ENCODE measurements at regions not wholly inside any gene's neighbourhood (a gene's known extent, or its start where the extent isn't known, plus 50 kb on each side); places are given as distances from the start of the nearest gene placed in this dataset.

GRCh38 chr13:83340170-83340569 lies 542.1 kb downstream of the SLITRK1 start:
- H3K4me1 Mint-ChIP-seq = no peaks in the 10 kb centered on the region
- H3K27me3 Mint-ChIP-seq = no peaks in the 10 kb centered on the region
- no peak overlapping the region for H3K27ac Mint-ChIP-seq
- peaks cover 9% of the 10 kb centered on the region for H3K9me3 Mint-ChIP-seq
- H3K36me3 Mint-ChIP-seq (ENCODE audit: low read depth) = no peaks in the 10 kb centered on the region
- no peak overlapping the region for H3K4me3 Mint-ChIP-seq
- no peak for ATAC-seq (replicated peaks)

GRCh38 chr13:83333614-83334388 lies 548.5 kb downstream of the SLITRK1 start:
- Mint-ChIP-seq H3K36me3 (ENCODE audit: low read depth) (no peaks in the 10 kb centered on the region), H3K4me3 (no peak overlapping the region), H3K27me3 (no peaks in the 10 kb centered on the region), H3K4me1 (no peaks in the 10 kb centered on the region), H3K9me3 (no peaks in the 10 kb centered on the region), H3K27ac (no peak overlapping the region)
- ATAC-seq (replicated peaks) = no peak

DNA sequence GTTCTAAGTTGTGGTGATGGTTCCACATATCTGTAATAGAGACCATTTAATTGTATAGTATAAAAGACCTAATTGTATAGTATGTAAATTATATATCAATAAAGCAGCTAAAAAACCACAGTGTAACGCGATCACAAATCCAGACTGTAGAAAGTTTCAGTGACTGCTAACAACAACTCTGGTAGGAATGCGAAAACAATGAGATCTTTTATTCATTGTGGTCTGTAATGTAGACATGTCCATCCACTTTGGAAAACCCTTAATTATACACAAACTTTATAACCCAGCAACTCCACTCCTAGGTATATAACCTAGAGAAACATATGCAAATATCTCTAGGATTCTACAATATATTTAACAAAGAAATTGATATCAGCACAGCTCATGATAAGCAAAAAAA lies 549.5 kb downstream of the SLITRK1 start:
- H3K4me1 Mint-ChIP-seq = no peaks in the 10 kb centered on the region
- no peak overlapping the region for H3K27ac Mint-ChIP-seq
- H3K27me3 Mint-ChIP-seq = no peaks in the 10 kb centered on the region
- peaks cover 8% of the 10 kb centered on the region for H3K9me3 Mint-ChIP-seq
- no peak overlapping the region for H3K4me3 Mint-ChIP-seq
- ATAC-seq (replicated peaks) = no peak
- no peaks in the 10 kb centered on the region for H3K36me3 Mint-ChIP-seq (ENCODE audit: low read depth)

GRCh38 chr13:83327091-83327490 lies 555.2 kb downstream of the SLITRK1 start:
- no peaks in the 10 kb centered on the region for H3K27me3 Mint-ChIP-seq
- no peak overlapping the region for H3K4me3 Mint-ChIP-seq
- H3K4me1 Mint-ChIP-seq = no peaks in the 10 kb centered on the region
- H3K36me3 Mint-ChIP-seq (ENCODE audit: low read depth) = no peaks in the 10 kb centered on the region
- ATAC-seq (replicated peaks) = no peak
- H3K27ac Mint-ChIP-seq = no peak overlapping the region
- H3K9me3 Mint-ChIP-seq = peaks cover 17% of the 10 kb centered on the region

DNA sequence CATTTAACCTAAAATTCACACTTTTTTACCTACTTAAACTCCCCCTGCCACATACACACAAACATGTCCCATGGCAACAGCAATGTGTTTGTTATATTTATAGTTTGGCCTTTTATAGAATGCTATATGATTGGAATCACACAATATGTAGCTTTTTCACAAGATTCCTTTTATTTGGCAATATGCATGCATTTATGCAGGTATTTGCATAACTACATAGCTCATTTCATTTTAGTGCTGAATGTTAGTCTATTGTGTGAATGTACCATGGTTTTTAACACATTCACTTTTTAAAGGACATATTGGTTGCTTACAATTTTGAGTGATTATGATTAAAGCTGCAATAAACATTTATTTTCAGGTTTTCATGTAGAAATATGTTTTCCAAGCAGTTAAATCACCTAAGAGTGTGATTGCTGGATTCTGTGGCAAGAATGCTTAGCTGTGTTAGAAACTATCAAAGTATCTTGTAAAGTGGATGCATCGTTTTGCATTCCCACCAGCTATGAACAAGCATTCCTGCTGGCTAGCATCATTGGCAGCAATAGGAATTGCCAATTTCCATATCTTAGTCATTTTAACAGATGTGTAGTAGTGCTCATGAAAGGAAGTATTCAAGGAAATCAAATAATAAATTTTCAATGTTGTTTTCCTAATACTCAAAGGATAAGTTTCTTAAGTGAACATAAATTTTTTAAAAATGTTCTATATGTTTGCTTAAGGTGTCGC lies 557.0 kb downstream of the SLITRK1 start:
- Mint-ChIP-seq H3K9me3 (peaks cover 21% of the 10 kb centered on the region), H3K27me3 (no peaks in the 10 kb centered on the region), H3K4me1 (no peaks in the 10 kb centered on the region), H3K27ac (no peak overlapping the region), H3K4me3 (no peak overlapping the region), H3K36me3 (ENCODE audit: low read depth) (no peaks in the 10 kb centered on the region)
- ATAC-seq (replicated peaks) = no peak

DNA sequence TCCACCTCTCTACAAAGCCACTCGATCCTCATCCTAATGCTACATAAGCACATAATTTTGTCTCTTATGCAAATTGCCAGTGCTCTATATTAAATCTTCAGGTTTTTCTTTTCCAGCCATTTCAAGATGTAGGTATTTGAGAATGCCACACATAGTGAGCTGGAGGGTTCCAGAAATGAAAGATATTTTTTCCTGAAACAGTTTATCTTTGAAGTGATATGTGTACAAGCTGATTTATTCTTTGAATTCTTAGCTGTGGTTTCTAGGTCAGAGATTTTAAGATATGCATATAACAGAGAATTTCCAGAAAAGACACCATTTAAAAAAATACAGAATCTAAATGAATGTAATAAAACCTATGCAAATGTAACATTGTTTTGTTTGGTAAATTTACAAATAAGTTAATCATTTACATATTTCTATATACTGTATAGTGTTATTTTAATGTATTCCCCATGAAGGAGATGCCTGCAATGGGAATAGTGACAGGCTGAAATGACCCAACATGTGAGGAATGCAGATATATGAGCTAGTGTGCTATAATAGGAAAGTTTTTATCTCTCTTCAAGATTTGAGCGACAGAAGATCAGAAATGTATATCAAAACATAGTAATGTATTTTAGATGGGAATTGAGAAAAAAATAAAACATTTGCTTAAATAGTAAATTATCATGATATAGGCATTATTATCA lies 570.2 kb downstream of the SLITRK1 start:
- Mint-ChIP-seq H3K27me3 (no peaks in the 10 kb centered on the region), H3K27ac (no peak overlapping the region), H3K4me1 (no peaks in the 10 kb centered on the region), H3K36me3 (ENCODE audit: low read depth) (no peaks in the 10 kb centered on the region), H3K9me3 (no peaks in the 10 kb centered on the region), H3K4me3 (no peak overlapping the region)
- no peak for ATAC-seq (replicated peaks)

GRCh38 chr13:83298617-83299016 lies 583.7 kb downstream of the SLITRK1 start:
- H3K27ac Mint-ChIP-seq = no peak overlapping the region
- H3K4me1 Mint-ChIP-seq = no peaks in the 10 kb centered on the region
- no peak for ATAC-seq (replicated peaks)
- no peaks in the 10 kb centered on the region for H3K36me3 Mint-ChIP-seq (ENCODE audit: low read depth)
- no peaks in the 10 kb centered on the region for H3K27me3 Mint-ChIP-seq
- H3K9me3 Mint-ChIP-seq = peaks cover 4% of the 10 kb centered on the region
- H3K4me3 Mint-ChIP-seq = no peak overlapping the region

- H3K4me1 Mint-ChIP-seq = no peaks in the 10 kb centered on the region
- no peaks in the 10 kb centered on the region for H3K27me3 Mint-ChIP-seq
- H3K4me3 Mint-ChIP-seq = no peak overlapping the region
- H3K36me3 Mint-ChIP-seq (ENCODE audit: low read depth) = no peaks in the 10 kb centered on the region
- H3K9me3 Mint-ChIP-seq = peaks cover 8% of the 10 kb centered on the region
- no peak for ATAC-seq (replicated peaks)
- no peak overlapping the region for H3K27ac Mint-ChIP-seq
Observed at GRCh38 chr13:83297586-83298290, 584.5 kb downstream of the SLITRK1 start.

DNA sequence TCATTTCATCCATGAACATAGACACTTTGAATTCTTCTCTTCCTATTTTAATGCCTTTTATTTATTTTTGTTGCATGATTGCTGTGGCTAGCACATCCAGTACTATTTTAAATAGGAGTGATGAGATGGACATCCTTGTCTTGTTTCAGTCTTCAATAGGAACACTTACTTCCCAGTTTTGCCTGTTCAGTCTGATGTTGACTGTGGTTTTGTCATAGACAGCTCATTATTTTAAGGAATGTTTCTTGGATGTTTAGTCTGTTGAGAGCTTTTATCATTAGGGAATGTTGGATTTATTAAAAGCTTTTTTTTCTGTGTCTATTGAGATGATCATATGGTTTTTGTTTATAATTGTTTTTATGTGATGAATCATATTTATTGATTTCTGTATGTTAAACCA lies 586.6 kb downstream of the SLITRK1 start:
- no peaks in the 10 kb centered on the region for H3K27me3 Mint-ChIP-seq
- no peaks in the 10 kb centered on the region for H3K36me3 Mint-ChIP-seq (ENCODE audit: low read depth)
- no peak for ATAC-seq (replicated peaks)

DNA sequence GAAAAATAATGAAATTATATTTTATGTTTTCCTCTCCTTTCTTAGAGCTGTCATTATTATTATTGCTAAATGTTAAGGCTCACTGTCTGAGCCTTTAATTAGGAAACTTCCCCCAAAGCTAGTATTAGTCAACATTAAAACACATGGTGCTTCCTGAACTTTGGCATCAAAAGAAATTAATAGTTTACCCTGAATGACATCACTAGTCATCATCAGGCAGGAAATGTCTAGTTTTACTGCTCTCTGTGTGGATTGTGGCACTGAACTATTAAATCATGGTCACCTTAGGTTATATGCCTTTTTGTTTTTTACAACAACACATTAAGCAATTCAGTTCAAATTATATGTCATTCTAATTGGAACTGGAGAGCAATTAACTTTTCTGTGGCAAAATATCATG lies 595.5 kb downstream of the SLITRK1 start:
- Mint-ChIP-seq H3K27ac (no peak overlapping the region), H3K4me3 (no peak overlapping the region), H3K9me3 (no peaks in the 10 kb centered on the region), H3K27me3 (no peaks in the 10 kb centered on the region), H3K4me1 (no peaks in the 10 kb centered on the region), H3K36me3 (ENCODE audit: low read depth) (no peaks in the 10 kb centered on the region)
- ATAC-seq (replicated peaks) = no peak

More for the DNA sequence above, 586.6 kb downstream of the SLITRK1 start:
- Mint-ChIP-seq H3K4me3 (no peak overlapping the region), H3K4me1 (no peaks in the 10 kb centered on the region), H3K9me3 (peaks cover 8% of the 10 kb centered on the region), H3K27ac (no peak overlapping the region)

GRCh38 chr13:83281654-83282053 lies 600.6 kb downstream of the SLITRK1 start:
- no peaks in the 10 kb centered on the region for H3K36me3 Mint-ChIP-seq (ENCODE audit: low read depth)
- H3K4me1 Mint-ChIP-seq = no peaks in the 10 kb centered on the region
- peaks cover 6% of the 10 kb centered on the region for H3K9me3 Mint-ChIP-seq
- no peak for ATAC-seq (replicated peaks)
- no peaks in the 10 kb centered on the region for H3K27me3 Mint-ChIP-seq
- H3K4me3 Mint-ChIP-seq = no peak overlapping the region
- no peak overlapping the region for H3K27ac Mint-ChIP-seq

GRCh38 chr13:83274679-83275078 lies 607.6 kb downstream of the SLITRK1 start:
- Mint-ChIP-seq H3K9me3 (peaks cover 5% of the 10 kb centered on the region), H3K27me3 (no peaks in the 10 kb centered on the region), H3K4me1 (no peaks in the 10 kb centered on the region)

GRCh38 chr13:83272652-83273240 lies 609.5 kb downstream of the SLITRK1 start:
- H3K36me3 Mint-ChIP-seq (ENCODE audit: low read depth) = no peaks in the 10 kb centered on the region
- no peak overlapping the region for H3K4me3 Mint-ChIP-seq
- no peaks in the 10 kb centered on the region for H3K27me3 Mint-ChIP-seq
- no peaks in the 10 kb centered on the region for H3K4me1 Mint-ChIP-seq
- peaks cover 5% of the 10 kb centered on the region for H3K9me3 Mint-ChIP-seq
- ATAC-seq (replicated peaks) = no peak
- H3K27ac Mint-ChIP-seq = no peak overlapping the region

More at GRCh38 chr13:83274679-83275078, 607.6 kb downstream of the SLITRK1 start:
- Mint-ChIP-seq H3K4me3 (no peak overlapping the region), H3K36me3 (ENCODE audit: low read depth) (no peaks in the 10 kb centered on the region), H3K27ac (no peak overlapping the region)
- no peak for ATAC-seq (replicated peaks)

DNA sequence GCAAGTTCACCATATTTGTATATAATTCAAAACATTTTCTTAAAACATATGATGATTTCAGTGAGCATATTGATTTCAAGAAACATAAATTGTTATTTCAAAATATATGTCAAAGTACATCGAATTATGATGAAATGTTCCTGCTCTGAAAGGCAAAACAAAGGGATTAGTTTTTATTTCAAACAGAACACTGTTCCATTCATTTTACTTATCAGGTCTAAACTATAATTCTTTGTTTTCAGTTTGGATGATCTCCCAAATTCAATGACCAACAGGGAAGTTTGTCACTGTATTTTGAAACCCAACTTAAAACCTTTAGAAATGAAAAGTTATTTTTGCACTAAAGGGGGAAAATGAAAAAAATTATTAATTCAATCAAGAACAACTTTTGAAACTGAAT lies 610.2 kb downstream of the SLITRK1 start:
- no peaks in the 10 kb centered on the region for H3K36me3 Mint-ChIP-seq (ENCODE audit: low read depth)
- no peaks in the 10 kb centered on the region for H3K27me3 Mint-ChIP-seq
- H3K4me1 Mint-ChIP-seq = no peaks in the 10 kb centered on the region
- H3K9me3 Mint-ChIP-seq = peaks cover 5% of the 10 kb centered on the region
- no peak overlapping the region for H3K4me3 Mint-ChIP-seq
- no peak overlapping the region for H3K27ac Mint-ChIP-seq
- ATAC-seq (replicated peaks) = no peak

Data from activated T-helper 17 cell treated with anti-CD3 and anti-CD28 coated beads, Interleukin-2, amount 50 U/mL, for 72 hours (primary cell).